Hepatocyte (in vitro differentiated cells): ENCODE measurements at regions not wholly inside any gene's neighbourhood (a gene's known extent, or its start where the extent isn't known, plus 50 kb on each side); places are given as distances from the start of the nearest gene placed in this dataset.

Experiments used
- EZH2 ChIP-seq: fragments of 200-600 bp; sonication (generic); IDR thresholded peaks from 2 replicates; pipeline ENCODE4 v1.6.1; 2016; ENCODE audit warnings: antibody characterized with exemption, mild to moderate bottlenecking, borderline replicate concordance
- EZH2phosphoT487 ChIP-seq: fragments of 200-600 bp; sonication (generic); IDR thresholded peaks from one replicate; pipeline ENCODE4 v1.6.1; 2018; ENCODE audit warnings: antibody characterized with exemption, mild to moderate bottlenecking, low read depth, moderate library complexity; ENCODE audit not compliant: unreplicated experiment, severe bottlenecking
- TF ChIP-seq, protein P1 (sequence below): fragments of 200-600 bp; sonication (generic); IDR thresholded peaks from 2 replicates; pipeline ENCODE4 v1.5.1; 2016; ENCODE audit warnings: antibody characterized with exemption, mild to moderate bottlenecking; ENCODE audit not compliant: poor library complexity

DNA sequence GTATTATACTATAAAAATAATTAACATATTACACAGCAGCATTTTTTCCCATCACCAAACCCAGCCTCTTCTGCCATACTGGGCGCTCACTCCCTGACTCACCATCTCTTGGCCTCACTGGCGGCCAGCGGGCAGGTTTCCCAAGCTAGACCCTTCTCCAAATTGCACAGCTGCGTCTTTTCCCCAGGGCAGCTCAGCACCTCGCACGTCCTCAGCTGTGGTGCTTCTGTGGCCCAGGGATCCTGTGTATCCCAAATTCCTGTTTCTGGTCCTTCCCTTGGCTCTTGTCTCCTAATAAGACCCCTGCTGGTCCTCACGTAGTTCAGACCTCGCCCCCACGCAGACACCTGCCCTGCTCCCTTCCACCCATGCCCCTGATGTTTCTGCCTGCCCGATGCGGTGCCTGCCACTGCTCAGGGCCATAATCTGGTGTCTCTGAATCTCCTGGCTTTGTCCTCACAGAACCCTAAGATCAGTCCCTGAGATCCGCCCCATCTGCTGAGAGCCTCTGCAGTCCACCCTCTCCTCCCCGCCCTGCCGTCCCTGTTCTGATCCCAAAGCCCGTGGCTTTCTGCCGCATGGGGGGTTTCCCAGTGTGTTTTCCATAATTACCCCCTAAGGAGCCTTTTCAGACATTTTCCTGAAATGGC, 290.1 kb downstream of the TCERG1L start:
- no peak for TF ChIP-seq EZH2phosphoT487
- no peak for TF ChIP-seq EZH2
- TF ChIP-seq, protein P1, sequence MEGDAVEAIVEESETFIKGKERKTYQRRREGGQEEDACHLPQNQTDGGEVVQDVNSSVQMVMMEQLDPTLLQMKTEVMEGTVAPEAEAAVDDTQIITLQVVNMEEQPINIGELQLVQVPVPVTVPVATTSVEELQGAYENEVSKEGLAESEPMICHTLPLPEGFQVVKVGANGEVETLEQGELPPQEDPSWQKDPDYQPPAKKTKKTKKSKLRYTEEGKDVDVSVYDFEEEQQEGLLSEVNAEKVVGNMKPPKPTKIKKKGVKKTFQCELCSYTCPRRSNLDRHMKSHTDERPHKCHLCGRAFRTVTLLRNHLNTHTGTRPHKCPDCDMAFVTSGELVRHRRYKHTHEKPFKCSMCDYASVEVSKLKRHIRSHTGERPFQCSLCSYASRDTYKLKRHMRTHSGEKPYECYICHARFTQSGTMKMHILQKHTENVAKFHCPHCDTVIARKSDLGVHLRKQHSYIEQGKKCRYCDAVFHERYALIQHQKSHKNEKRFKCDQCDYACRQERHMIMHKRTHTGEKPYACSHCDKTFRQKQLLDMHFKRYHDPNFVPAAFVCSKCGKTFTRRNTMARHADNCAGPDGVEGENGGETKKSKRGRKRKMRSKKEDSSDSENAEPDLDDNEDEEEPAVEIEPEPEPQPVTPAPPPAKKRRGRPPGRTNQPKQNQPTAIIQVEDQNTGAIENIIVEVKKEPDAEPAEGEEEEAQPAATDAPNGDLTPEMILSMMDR: no peak
